Keratinocyte (primary cell): ENCODE measurements at regions not wholly inside any gene's neighbourhood (a gene's known extent, or its start where the extent isn't known, plus 50 kb on each side); places are given as distances from the start of the nearest gene placed in this dataset.
A peak's percentile ranks its signal among the peaks of the same experiment; 100 is the strongest.

Experiments
- DNase-seq: peaks from one replicate; pipeline ENCODE4 v3.0.0-alpha.2; 2011; ENCODE audit warnings: low read depth, missing footprints, low spot score
- FAIRE-seq: peaks from 2 replicates; lab custom pipeline; 2011; peaks lifted over from hg19 to GRCh38; lab: Jason Lieb, UNC
- H2AFZ ChIP-seq: 2 replicates; pipeline ENCODE4 v1.6.0; 2012; ENCODE audit warnings: low read length, control low read depth, inconsistent platforms; ENCODE audit not compliant: control insufficient read depth
- H3K27ac ChIP-seq: 2 replicates; pipeline ENCODE4 v1.5.1; 2011; ENCODE audit warnings: low read length; ENCODE audit not compliant: control insufficient read depth, insufficient read depth
- H3K27me3 ChIP-seq: 3 replicates; pipeline ENCODE4 v1.6.0; 2011; ENCODE audit warnings: low read length; ENCODE audit not compliant: control insufficient read depth, insufficient read depth; ENCODE audit errors: extremely low read depth
- H3K36me3 ChIP-seq, 2 experiments: 2 replicates in 1 of 2; 3 replicates in 1 of 2; pipeline ENCODE4 v1.5.1; 2011; ENCODE audit warnings: low read length in 2 of 2, mild to moderate bottlenecking in 1 of 2; ENCODE audit not compliant: control insufficient read depth in 2 of 2, insufficient read depth in 2 of 2; ENCODE audit errors: extremely low read depth in 1 of 2
- H3K4me1 ChIP-seq: 3 replicates; pipeline ENCODE4 v1.5.1; 2011; ENCODE audit warnings: low read length; ENCODE audit not compliant: control insufficient read depth, insufficient read depth; ENCODE audit errors: extremely low read depth
- H3K4me2 ChIP-seq: 3 replicates; pipeline ENCODE4 v1.6.0; 2011; ENCODE audit warnings: low read depth, low read length; ENCODE audit not compliant: control insufficient read depth, insufficient read depth; ENCODE audit errors: extremely low read depth
- H3K4me3 ChIP-seq, 3 experiments: fragments of 200-600 bp in 1 of 3; sonication (generic) in 1 of 3; 2 replicates in 2 of 3; 3 replicates in 1 of 3; pipeline ENCODE4 v1.5.1; 2011 to 2016; ENCODE audit warnings: low read length in 3 of 3, mild to moderate bottlenecking in 3 of 3, control low read depth in 2 of 3, inconsistent platforms in 1 of 3, low read depth in 1 of 3, mixed read lengths in 1 of 3, mixed run types in 1 of 3, moderate library complexity in 1 of 3; ENCODE audit not compliant: control insufficient read depth in 2 of 3, insufficient read depth in 2 of 3; ENCODE audit errors: extremely low read depth in 1 of 3
- H3K79me2 ChIP-seq: 2 replicates; pipeline ENCODE4 v1.6.0; 2012; ENCODE audit warnings: low read length; ENCODE audit not compliant: control insufficient read depth, insufficient read depth
- H3K9ac ChIP-seq: 3 replicates; pipeline ENCODE4 v1.6.0; 2011; ENCODE audit warnings: low read length; ENCODE audit not compliant: control insufficient read depth, insufficient read depth; ENCODE audit errors: extremely low read depth
- H3K9me1 ChIP-seq: 3 replicates; pipeline ENCODE4 v1.6.0; 2011; ENCODE audit warnings: low read length; ENCODE audit not compliant: control insufficient read depth, insufficient read depth; ENCODE audit errors: extremely low read depth
- H3K9me3 ChIP-seq: 2 replicates; pipeline ENCODE4 v1.5.1; 2012; ENCODE audit warnings: low read depth, low read length; ENCODE audit not compliant: control insufficient read depth
- H4K20me1 ChIP-seq: 3 replicates; pipeline ENCODE4 v1.6.0; 2011; ENCODE audit warnings: low read length; ENCODE audit not compliant: control insufficient read depth, insufficient read depth; ENCODE audit errors: extremely low read depth
- EZH2 ChIP-seq: IDR thresholded peaks from one replicate; pipeline ENCODE4 v1.6.1; 2012; ENCODE audit warnings: inconsistent platforms, mild to moderate bottlenecking, low read length, moderate library complexity
- dilution Hi-C: fragments of 300-500 bp; cut with MboI; formaldehyde crosslinking; loops from one replicate; pipeline ENCODE4 v1.7.0; 2020; ENCODE audit warnings: low sequenced_read_pairs; ENCODE audit not compliant: extremely low pct_ligation_motif_present
- TF ChIP-seq, protein P1 (sequence below), 3 experiments: IDR thresholded peaks in 1 of 3; conservative IDR thresholded peaks in 1 of 3; optimal IDR thresholded peaks in 1 of 3; 2 replicates in 2 of 3; 3 replicates in 1 of 3; pipeline versions ENCODE3 to v1.5.1; 2011; ENCODE audit warnings: low read length in 3 of 3, mild to moderate bottlenecking in 3 of 3, moderate library complexity in 2 of 3, control low read depth in 1 of 3, inconsistent platforms in 1 of 3; ENCODE audit not compliant: insufficient read depth in 2 of 3; ENCODE audit errors: extremely low read depth in 1 of 3

- Histone ChIP-seq H3K4me3 (no peak overlapping the region), H3K4me1 (no peaks in the 10 kb centered on the region), H3K4me2 (no peak overlapping the region), H3K79me2 (no peaks in the 10 kb centered on the region), H3K36me3 (no peaks in the 10 kb centered on the region), H4K20me1 (no peaks in the 10 kb centered on the region), H3K9ac (no peak overlapping the region), H2AFZ (no peak overlapping the region), H3K9me3 (no peaks in the 10 kb centered on the region), H3K27me3 (peaks cover 44% of the 10 kb centered on the region), H3K9me1 (no peaks in the 10 kb centered on the region), H3K27ac (no peak overlapping the region)
- no peak for DNase-seq
- dilution Hi-C loops = no loop called here
- peak; percentile 36 for TF ChIP-seq EZH2
- TF ChIP-seq, protein P1, sequence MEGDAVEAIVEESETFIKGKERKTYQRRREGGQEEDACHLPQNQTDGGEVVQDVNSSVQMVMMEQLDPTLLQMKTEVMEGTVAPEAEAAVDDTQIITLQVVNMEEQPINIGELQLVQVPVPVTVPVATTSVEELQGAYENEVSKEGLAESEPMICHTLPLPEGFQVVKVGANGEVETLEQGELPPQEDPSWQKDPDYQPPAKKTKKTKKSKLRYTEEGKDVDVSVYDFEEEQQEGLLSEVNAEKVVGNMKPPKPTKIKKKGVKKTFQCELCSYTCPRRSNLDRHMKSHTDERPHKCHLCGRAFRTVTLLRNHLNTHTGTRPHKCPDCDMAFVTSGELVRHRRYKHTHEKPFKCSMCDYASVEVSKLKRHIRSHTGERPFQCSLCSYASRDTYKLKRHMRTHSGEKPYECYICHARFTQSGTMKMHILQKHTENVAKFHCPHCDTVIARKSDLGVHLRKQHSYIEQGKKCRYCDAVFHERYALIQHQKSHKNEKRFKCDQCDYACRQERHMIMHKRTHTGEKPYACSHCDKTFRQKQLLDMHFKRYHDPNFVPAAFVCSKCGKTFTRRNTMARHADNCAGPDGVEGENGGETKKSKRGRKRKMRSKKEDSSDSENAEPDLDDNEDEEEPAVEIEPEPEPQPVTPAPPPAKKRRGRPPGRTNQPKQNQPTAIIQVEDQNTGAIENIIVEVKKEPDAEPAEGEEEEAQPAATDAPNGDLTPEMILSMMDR (optimal IDR thresholded peaks at IDR 0.05 in 1 of 3, IDR thresholded peaks at IDR 0.05 in 1 of 3, conservative IDR thresholded peaks at IDR 0.05 in 1 of 3; ENCODE audit: extremely low read depth in 1 of 3, insufficient read depth in 2 of 3, low read length in 3 of 3) = no peak
- no peak for FAIRE-seq
Measured at GRCh38 chr17:77555741-77556291, 402.7 kb upstream of the TNRC6C start.

DNA sequence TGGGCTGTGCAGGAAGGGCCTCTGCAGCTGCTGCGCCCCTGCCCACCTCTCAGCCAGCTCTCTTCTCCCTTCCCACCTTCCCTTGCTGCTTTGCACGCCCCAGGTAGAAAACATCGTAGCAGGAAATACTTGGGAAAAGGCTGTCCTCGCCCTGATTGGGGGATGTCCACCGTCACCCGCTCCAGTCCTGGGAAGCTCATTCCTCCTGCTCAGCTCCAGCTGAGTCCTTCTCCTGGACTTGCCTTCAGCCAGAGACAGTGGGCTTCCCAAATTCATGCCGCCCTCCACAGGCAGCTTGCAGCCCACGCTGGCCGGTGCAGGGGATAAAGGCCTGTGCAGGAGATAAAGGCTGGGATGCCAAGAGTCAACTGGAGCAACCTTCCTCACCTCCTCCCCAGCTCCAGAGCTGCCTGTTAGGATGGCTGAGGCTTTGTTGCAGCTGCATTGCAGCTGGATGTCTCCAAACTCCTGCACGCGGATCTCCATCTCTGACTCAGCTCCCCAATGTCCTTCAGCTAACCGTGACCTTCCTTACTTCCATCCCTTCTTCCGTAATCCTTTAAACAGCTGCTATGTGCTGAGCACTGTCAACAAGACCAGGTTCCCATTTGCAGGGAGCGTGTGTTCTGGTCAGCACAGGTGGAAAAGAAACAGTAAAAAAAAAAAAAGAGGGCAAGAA lies 402.0 kb upstream of the TNRC6C start:
- DNase-seq = no peak
- H3K9me3 ChIP-seq = no peaks in the 10 kb centered on the region
- H3K36me3 ChIP-seq = no peaks in the 10 kb centered on the region
- dilution Hi-C loops = no loop called here
- no peaks in the 10 kb centered on the region for H3K79me2 ChIP-seq
- no peak overlapping the region for H2AFZ ChIP-seq
- TF ChIP-seq, protein P1 (optimal IDR thresholded peaks at IDR 0.05 in 1 of 3, IDR thresholded peaks at IDR 0.05 in 1 of 3, conservative IDR thresholded peaks at IDR 0.05 in 1 of 3; ENCODE audit: extremely low read depth in 1 of 3, insufficient read depth in 2 of 3, low read length in 3 of 3) = no peak
- no peak for TF ChIP-seq EZH2
- H3K4me1 ChIP-seq = no peaks in the 10 kb centered on the region
- H3K4me3 ChIP-seq = no peak overlapping the region
- H3K9me1 ChIP-seq = no peaks in the 10 kb centered on the region
- no peaks in the 10 kb centered on the region for H4K20me1 ChIP-seq
- no peak overlapping the region for H3K27ac ChIP-seq
- no peak for FAIRE-seq
- H3K27me3 ChIP-seq = peaks cover 44% of the 10 kb centered on the region
- no peak overlapping the region for H3K4me2 ChIP-seq
- no peak overlapping the region for H3K9ac ChIP-seq
